ENCODE measurements at regions not wholly inside any gene's neighbourhood (a gene's known extent, or its start where the extent isn't known, plus 50 kb on each side); places are given as distances from the start of the nearest gene placed in this dataset.

- DNase-seq (ENCODE audit: low read depth): no peak
Observed at GRCh38 chr4:189267312-189267965, 673.2 kb upstream of the FRG1 start.

- DNase-seq (ENCODE audit: low read depth): no peak
Observed at GRCh38 chr4:189278597-189279165, 662.0 kb upstream of the FRG1 start.

GRCh38 chr4:189279188-189279587, 661.5 kb upstream of the FRG1 start:
- no peak for DNase-seq (ENCODE audit: low read depth)

GRCh38 chr4:189285377-189285776, 655.3 kb upstream of the FRG1 start:
- no peak for DNase-seq (ENCODE audit: low read depth)

- DNase-seq (ENCODE audit: low read depth): no peak
Observed at GRCh38 chr4:189291939-189292338, 648.7 kb upstream of the FRG1 start.

- DNase-seq (ENCODE audit: low read depth): no peak
Observed at GRCh38 chr4:189293459-189293858, 647.2 kb upstream of the FRG1 start.

GRCh38 chr4:189294574-189294973, 646.1 kb upstream of the FRG1 start:
- no peak for DNase-seq (ENCODE audit: low read depth)

GRCh38 chr4:189299706-189300105, 641.0 kb upstream of the FRG1 start:
- no peak for DNase-seq (ENCODE audit: low read depth)

- no peak for DNase-seq (ENCODE audit: low read depth)
Observed at GRCh38 chr4:189301692-189302091, 639.0 kb upstream of the FRG1 start.

GRCh38 chr4:189302719-189303118, 638.0 kb upstream of the FRG1 start:
- no peak for DNase-seq (ENCODE audit: low read depth)

- DNase-seq (ENCODE audit: low read depth): peak; percentile 8
Observed at GRCh38 chr4:189304167-189304566, 636.5 kb upstream of the FRG1 start.

GRCh38 chr4:189304809-189305208, 635.9 kb upstream of the FRG1 start:
- peak; percentile 21 for DNase-seq (ENCODE audit: low read depth)

- no peak for DNase-seq (ENCODE audit: low read depth)
Observed at GRCh38 chr4:189305500-189305899, 635.2 kb upstream of the FRG1 start.

GRCh38 chr4:189311251-189311650, 629.4 kb upstream of the FRG1 start:
- DNase-seq (ENCODE audit: low read depth): no peak

- no peak for DNase-seq (ENCODE audit: low read depth)
Observed at GRCh38 chr4:189313064-189313463, 627.6 kb upstream of the FRG1 start.

GRCh38 chr4:189313861-189314513, 626.7 kb upstream of the FRG1 start:
- DNase-seq (ENCODE audit: low read depth): no peak

- DNase-seq (ENCODE audit: low read depth): no peak
Observed at GRCh38 chr4:189322426-189322825, 618.2 kb upstream of the FRG1 start.

GRCh38 chr4:189341881-189342280, 598.8 kb upstream of the FRG1 start:
- DNase-seq (ENCODE audit: low read depth): no peak

GRCh38 chr4:189355590-189355989, 585.1 kb upstream of the FRG1 start:
- no peak for DNase-seq (ENCODE audit: low read depth)

GRCh38 chr4:189362364-189362763, 578.3 kb upstream of the FRG1 start:
- DNase-seq (ENCODE audit: low read depth): no peak

- no peak for DNase-seq (ENCODE audit: low read depth)
Observed at GRCh38 chr4:189364032-189364449, 576.6 kb upstream of the FRG1 start.

GRCh38 chr4:189365451-189365850, 575.2 kb upstream of the FRG1 start:
- no peak for DNase-seq (ENCODE audit: low read depth)

GRCh38 chr4:189367832-189368231, 572.8 kb upstream of the FRG1 start:
- DNase-seq (ENCODE audit: low read depth): no peak

- no peak for DNase-seq (ENCODE audit: low read depth)
Observed at GRCh38 chr4:189374176-189374575, 566.5 kb upstream of the FRG1 start.

Measured in iris pigment epithelial cell (primary cell).